Lower lobe of right lung (tissue), 2 donors: ENCODE measurements at regions not wholly inside any gene's neighbourhood (a gene's known extent, or its start where the extent isn't known, plus 50 kb on each side); places are given as distances from the start of the nearest gene placed in this dataset.
A peak's percentile ranks its signal among the peaks of the same experiment; 100 is the strongest.
"Not testable (repeated sequence)": the region's sequence is repeated elsewhere in the genome, so short reads cannot be mapped to it uniquely, and the experiment has no call there.

Source experiments
- ATAC-seq, 2 donors: fragments of 200-7000 bp; cut with Tn5 transposase; one replicate each; pipeline ENCODE4 v1.9.1; 2020 to 2022; ENCODE audit warnings: mild to moderate bottlenecking in 2 of 2, moderate library complexity in 2 of 2
- DNase-seq: peaks from one replicate; pipeline ENCODE4 v3.0.0-alpha.2; 2020
- H3K27ac ChIP-seq: fragments of 200-600 bp; one replicate; pipeline ENCODE4 v1.8.0; 2022
- H3K27me3 ChIP-seq: fragments of 200-600 bp; one replicate; pipeline ENCODE4 v1.8.0; 2022; ENCODE audit warnings: low read depth
- H3K36me3 ChIP-seq: fragments of 200-600 bp; one replicate; pipeline ENCODE4 v1.8.0; 2022; ENCODE audit warnings: mild to moderate bottlenecking
- H3K4me1 ChIP-seq: fragments of 200-600 bp; one replicate; pipeline ENCODE4 v1.8.0; 2022
- H3K4me3 ChIP-seq: fragments of 200-600 bp; one replicate; pipeline ENCODE4 v1.8.0; 2022; ENCODE audit warnings: mild to moderate bottlenecking
- H3K9me3 ChIP-seq: fragments of 200-600 bp; one replicate; pipeline ENCODE4 v1.8.0; 2022
- CTCF ChIP-seq: fragments of 200-600 bp; IDR thresholded peaks from one replicate; pipeline ENCODE4 v1.8.0; 2022; ENCODE audit warnings: antibody characterized with exemption, mild to moderate bottlenecking
- intact Hi-C: fragments of 100-400 bp; cut with DNase I; formaldehyde crosslinking; loops from one replicate; pipeline ENCODE4 v1.11.0; 2022
- donor health status: DM: no; HTN: yes; CAD: no; lungs with severe emphysema.

- Histone ChIP-seq H3K27me3 (no peaks in the 10 kb centered on the region), H3K4me3 (no peak overlapping the region), H3K27ac (no peak overlapping the region), H3K9me3 (peaks cover 15% of the 10 kb centered on the region), H3K4me1 (no peaks in the 10 kb centered on the region), H3K36me3 (no peaks in the 10 kb centered on the region)
- DNase-seq (no peak), ATAC-seq (peak in 1 of 2 donors; percentile 63)
- intact Hi-C loops = no loop called here
- no peak for TF ChIP-seq CTCF
Measured at GRCh38 chr9:7433508-7434292, 365.9 kb downstream of the DMAC1 start.

- H3K4me1 ChIP-seq = no peaks in the 10 kb centered on the region
- TF ChIP-seq CTCF = no peak
- H3K27ac ChIP-seq = no peak overlapping the region
- peaks cover 15% of the 10 kb centered on the region for H3K9me3 ChIP-seq
- intact Hi-C loops = no loop called here
- no peaks in the 10 kb centered on the region for H3K27me3 ChIP-seq
- no peak overlapping the region for H3K4me3 ChIP-seq
- no peak for DNase-seq
- H3K36me3 ChIP-seq = no peaks in the 10 kb centered on the region
- no peak for ATAC-seq
Measured at GRCh38 chr9:7432989-7433388, 366.6 kb downstream of the DMAC1 start.

GRCh38 chr9:7417397-7417796 is 382.2 kb downstream of the DMAC1 start:
- DNase-seq, H3K4me3 ChIP-seq, intact Hi-C loops, H3K27ac ChIP-seq, ATAC-seq, H3K9me3 ChIP-seq, H3K27me3 ChIP-seq, H3K4me1 ChIP-seq, H3K36me3 ChIP-seq: not testable (repeated sequence)

GRCh38 chr9:7415836-7416235 is 383.7 kb downstream of the DMAC1 start:
- Histone ChIP-seq H3K9me3 (no peaks in the 10 kb centered on the region), H3K27me3 (no peaks in the 10 kb centered on the region), H3K36me3 (no peaks in the 10 kb centered on the region), H3K27ac (no peak overlapping the region), H3K4me1 (no peaks in the 10 kb centered on the region), H3K4me3 (no peak overlapping the region)
- no peak for DNase-seq
- TF ChIP-seq CTCF = no peak
- intact Hi-C loops = no loop called here
- no peak for ATAC-seq

- Histone ChIP-seq H3K4me1 (no peaks in the 10 kb centered on the region), H3K36me3 (no peaks in the 10 kb centered on the region), H3K4me3 (no peak overlapping the region), H3K27ac (no peak overlapping the region), H3K27me3 (no peaks in the 10 kb centered on the region), H3K9me3 (no peaks in the 10 kb centered on the region)
- TF ChIP-seq CTCF = no peak
- intact Hi-C loops = no loop called here
- no peak for DNase-seq
- ATAC-seq = no peak
Measured at GRCh38 chr9:7408845-7409244, 390.7 kb downstream of the DMAC1 start.

GRCh38 chr9:7407246-7407645 is 392.3 kb downstream of the DMAC1 start:
- TF ChIP-seq CTCF = no peak
- H3K36me3 ChIP-seq = no peaks in the 10 kb centered on the region
- intact Hi-C loops = no loop called here
- H3K4me1 ChIP-seq = no peaks in the 10 kb centered on the region
- DNase-seq (no peak), ATAC-seq (no peak)
- no peak overlapping the region for H3K4me3 ChIP-seq
- no peaks in the 10 kb centered on the region for H3K27me3 ChIP-seq
- H3K27ac ChIP-seq = no peak overlapping the region
- no peaks in the 10 kb centered on the region for H3K9me3 ChIP-seq
